ES-I3 (cell line): ENCODE measurements at regions not wholly inside any gene's neighbourhood (a gene's known extent, or its start where the extent isn't known, plus 50 kb on each side); places are given as distances from the start of the nearest gene placed in this dataset.

Source experiments
- H3K36me3 ChIP-seq: 2 replicates; pipeline ENCODE4 v1.6.1; 2013; ENCODE audit warnings: mild to moderate bottlenecking, low read length, control low read depth, moderate library complexity; ENCODE audit not compliant: insufficient read depth
- H3K4me1 ChIP-seq: 2 replicates; pipeline ENCODE4 v1.6.1; 2013; ENCODE audit warnings: mild to moderate bottlenecking, control low read depth, low read length; ENCODE audit not compliant: insufficient read depth
- H3K9ac ChIP-seq: 2 replicates; pipeline ENCODE4 v1.6.1; 2013; ENCODE audit warnings: low read depth, mild to moderate bottlenecking, low read length, moderate library complexity
- H3K9me3 ChIP-seq: 2 replicates; pipeline ENCODE4 v1.6.1; 2013; ENCODE audit warnings: mild to moderate bottlenecking, low read length, moderate library complexity; ENCODE audit not compliant: control insufficient read depth, insufficient read depth

DNA sequence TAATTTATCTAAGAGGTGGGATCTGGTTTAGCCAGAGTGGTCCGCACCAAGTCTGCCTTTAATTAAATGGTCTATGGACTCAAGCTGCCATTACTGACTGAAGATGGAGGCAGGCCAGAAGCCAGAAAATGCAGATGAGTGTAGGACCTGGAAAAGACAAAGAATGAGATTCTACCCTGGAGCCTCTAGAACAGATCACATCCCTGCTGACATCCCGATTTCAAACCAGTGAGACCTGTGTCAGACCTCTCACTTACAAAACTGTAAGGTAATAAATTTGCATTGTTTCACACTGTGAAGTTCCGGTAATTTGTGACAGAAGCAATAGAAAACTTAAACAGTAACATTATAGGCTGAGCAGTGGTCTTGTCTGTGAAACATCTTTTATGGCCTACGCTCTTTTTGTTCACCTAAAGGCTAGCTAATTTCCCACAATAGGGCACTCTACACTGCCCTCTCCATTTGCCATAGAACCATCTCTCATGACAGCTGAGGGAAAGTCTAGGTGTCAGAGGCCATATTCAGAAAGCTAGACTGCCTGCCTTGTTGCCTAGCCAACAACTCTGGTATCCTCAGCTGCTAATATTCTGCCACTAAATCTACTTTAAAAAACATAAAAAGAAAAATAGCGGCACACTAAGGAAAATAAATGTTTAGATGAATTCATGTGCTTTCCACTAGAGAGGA, 1396.2 kb upstream of the PIK3C3 start:
- Histone ChIP-seq H3K9me3 (no peaks in the 10 kb centered on the region), H3K36me3 (no peaks in the 10 kb centered on the region), H3K4me1 (no peaks in the 10 kb centered on the region), H3K9ac (no peak overlapping the region)

- H3K4me1 ChIP-seq: no peaks in the 10 kb centered on the region
- H3K36me3 ChIP-seq: no peaks in the 10 kb centered on the region
- H3K9me3 ChIP-seq: no peaks in the 10 kb centered on the region
- H3K9ac ChIP-seq: no peak overlapping the region
These were observed 1399.1 kb upstream of the PIK3C3 start for GRCh38 chr18:40555914-40556313.

- H3K9ac ChIP-seq: no peak overlapping the region
- no peaks in the 10 kb centered on the region for H3K36me3 ChIP-seq
- no peaks in the 10 kb centered on the region for H3K4me1 ChIP-seq
- H3K9me3 ChIP-seq: no peaks in the 10 kb centered on the region
These were observed 1402.0 kb upstream of the PIK3C3 start for GRCh38 chr18:40553029-40553428.

DNA sequence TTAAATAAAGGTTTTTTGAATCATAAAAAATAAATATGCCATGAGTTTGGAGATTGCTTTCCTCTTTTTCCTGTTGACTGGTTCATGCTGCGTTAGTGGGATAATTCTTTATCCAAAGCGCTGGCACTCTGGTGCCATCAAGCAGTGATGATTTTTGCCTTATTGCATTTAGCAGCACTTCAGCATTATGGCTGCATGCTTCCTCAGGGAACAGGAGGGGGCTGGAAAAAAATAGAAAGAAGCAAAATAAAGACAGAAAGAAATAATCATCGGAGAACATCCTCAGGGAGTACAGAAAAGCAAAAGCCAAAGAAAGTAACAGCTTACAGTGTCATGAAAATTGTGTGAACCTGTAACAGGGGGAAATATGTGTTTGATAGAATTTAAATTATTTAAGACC, 1408.2 kb upstream of the PIK3C3 start:
- Histone ChIP-seq H3K36me3 (no peaks in the 10 kb centered on the region), H3K9ac (no peak overlapping the region), H3K9me3 (no peaks in the 10 kb centered on the region), H3K4me1 (no peaks in the 10 kb centered on the region)

DNA sequence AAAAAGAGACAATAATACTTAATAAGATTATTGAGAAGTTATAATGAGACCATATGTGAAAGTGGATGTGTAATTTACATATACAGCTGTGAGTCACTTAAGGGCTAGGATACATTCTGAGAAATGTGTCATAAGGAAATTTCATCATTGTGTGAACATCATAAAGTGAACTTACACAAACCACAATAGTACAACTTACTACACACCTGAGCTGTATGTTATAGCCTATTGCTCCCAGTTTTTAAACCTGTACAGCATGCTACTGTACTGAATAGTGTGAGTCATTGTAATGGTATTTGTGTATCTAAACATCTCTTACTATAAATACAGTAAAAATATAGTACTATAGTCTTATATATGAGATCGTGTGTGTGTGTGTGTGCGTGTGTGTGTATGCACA, 1420.3 kb upstream of the PIK3C3 start:
- Histone ChIP-seq H3K9ac (no peak overlapping the region), H3K9me3 (no peaks in the 10 kb centered on the region), H3K4me1 (0 out of 2 replicates have a peak, but pooled peaks cover 3% of the 10 kb centered on the region), H3K36me3 (no peaks in the 10 kb centered on the region)

- Histone ChIP-seq H3K36me3 (no peaks in the 10 kb centered on the region), H3K9ac (no peak overlapping the region), H3K9me3 (no peaks in the 10 kb centered on the region), H3K4me1 (0 out of 2 replicates have a peak, but pooled peaks cover 3% of the 10 kb centered on the region)
These were observed 1423.0 kb upstream of the PIK3C3 start for GRCh38 chr18:40532046-40532445.

DNA sequence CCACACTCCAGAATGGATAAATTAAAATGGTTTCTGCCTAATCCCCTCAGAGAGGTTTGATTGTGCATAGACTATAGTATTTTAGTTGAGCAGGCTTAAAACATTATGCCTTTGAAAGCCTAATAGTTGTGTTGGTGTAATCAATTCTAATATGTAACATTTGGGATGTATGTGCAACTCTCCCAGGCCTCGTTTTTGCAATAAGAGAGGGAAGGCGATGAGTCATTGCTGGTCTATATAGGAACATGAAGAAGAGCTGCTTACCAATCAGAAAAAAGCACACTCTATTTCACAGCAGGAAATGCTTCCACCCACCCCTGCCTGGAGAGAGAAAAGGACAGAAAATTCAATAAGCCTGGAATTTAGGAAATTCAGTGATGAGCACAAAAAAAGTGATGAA, 1424.0 kb upstream of the PIK3C3 start:
- Histone ChIP-seq H3K9ac (no peak overlapping the region), H3K4me1 (0 out of 2 replicates have a peak, but pooled peaks cover 3% of the 10 kb centered on the region), H3K9me3 (no peaks in the 10 kb centered on the region), H3K36me3 (no peaks in the 10 kb centered on the region)

DNA sequence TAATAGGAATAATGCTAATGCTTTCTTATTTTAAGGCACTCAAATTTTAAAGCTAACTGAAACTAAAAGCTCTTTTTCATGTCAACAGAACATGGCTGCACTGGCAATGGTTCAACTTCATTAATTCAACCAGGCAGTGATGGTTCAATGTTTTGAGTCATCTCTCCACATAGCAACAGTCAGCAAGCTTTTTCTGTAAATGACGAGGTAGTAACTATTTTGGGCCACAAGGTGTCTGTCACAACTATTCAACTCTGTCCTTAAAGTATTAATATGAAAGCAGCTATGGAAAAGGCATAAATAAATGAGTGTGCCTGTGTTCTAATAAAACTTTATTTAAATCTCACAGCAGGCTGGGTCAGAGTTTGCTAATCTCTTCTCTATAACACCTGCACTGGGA, 1425.6 kb upstream of the PIK3C3 start:
- Histone ChIP-seq H3K4me1 (0 out of 2 replicates have a peak, but pooled peaks cover 3% of the 10 kb centered on the region), H3K9me3 (no peaks in the 10 kb centered on the region), H3K36me3 (no peaks in the 10 kb centered on the region), H3K9ac (no peak overlapping the region)

DNA sequence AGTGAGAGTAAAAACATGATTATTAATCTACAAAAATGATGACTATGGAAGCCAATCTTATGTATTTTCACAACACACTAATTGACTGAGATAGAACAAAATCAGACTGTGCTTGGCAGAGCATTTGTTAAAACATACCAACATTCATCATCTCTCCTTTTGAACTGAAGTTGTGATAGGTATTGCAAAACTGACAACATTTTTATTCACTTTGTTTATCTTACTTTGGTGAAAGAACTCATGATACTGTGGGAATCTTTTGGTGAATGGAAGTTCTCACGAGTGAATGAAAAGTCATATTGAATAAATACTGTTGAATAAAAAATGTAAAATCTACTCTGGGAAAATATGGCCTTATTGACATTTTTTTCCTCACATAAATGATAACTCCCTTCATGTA, 1430.2 kb upstream of the PIK3C3 start:
- H3K4me1 ChIP-seq: no peaks in the 10 kb centered on the region
- H3K9me3 ChIP-seq: no peaks in the 10 kb centered on the region
- no peaks in the 10 kb centered on the region for H3K36me3 ChIP-seq
- no peak overlapping the region for H3K9ac ChIP-seq

GRCh38 chr18:40523287-40523686, 1431.7 kb upstream of the PIK3C3 start:
- no peaks in the 10 kb centered on the region for H3K9me3 ChIP-seq
- no peak overlapping the region for H3K9ac ChIP-seq
- H3K36me3 ChIP-seq: no peaks in the 10 kb centered on the region
- H3K4me1 ChIP-seq: no peaks in the 10 kb centered on the region

DNA sequence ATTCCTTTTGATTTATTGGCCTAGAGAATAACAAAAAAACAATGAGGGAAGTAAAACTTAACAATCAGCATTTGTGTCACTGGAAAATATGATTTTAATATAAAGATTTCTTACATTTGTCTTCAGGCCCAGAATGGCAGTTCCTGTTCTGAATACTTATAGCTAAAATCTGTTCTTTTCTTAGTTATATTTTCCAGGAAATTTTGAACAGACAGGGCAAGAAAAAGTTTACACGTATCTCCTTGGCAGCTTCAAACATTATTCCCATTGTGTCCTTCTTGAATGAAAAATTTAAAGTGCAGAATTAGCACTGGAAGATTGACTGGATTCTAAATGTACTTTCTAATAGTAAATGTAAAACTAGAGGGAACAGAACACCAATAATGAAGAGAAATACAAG, 1454.0 kb upstream of the PIK3C3 start:
- no peaks in the 10 kb centered on the region for H3K9me3 ChIP-seq
- no peak overlapping the region for H3K9ac ChIP-seq
- H3K4me1 ChIP-seq: no peaks in the 10 kb centered on the region
- no peaks in the 10 kb centered on the region for H3K36me3 ChIP-seq

- H3K4me1 ChIP-seq: no peaks in the 10 kb centered on the region
- no peaks in the 10 kb centered on the region for H3K36me3 ChIP-seq
- no peak overlapping the region for H3K9ac ChIP-seq
- H3K9me3 ChIP-seq: no peaks in the 10 kb centered on the region
These were observed 1460.4 kb upstream of the PIK3C3 start for GRCh38 chr18:40494603-40495002.

GRCh38 chr18:40493316-40493715, 1461.7 kb upstream of the PIK3C3 start:
- Histone ChIP-seq H3K9me3 (no peaks in the 10 kb centered on the region), H3K4me1 (no peaks in the 10 kb centered on the region), H3K9ac (no peak overlapping the region), H3K36me3 (no peaks in the 10 kb centered on the region)

DNA sequence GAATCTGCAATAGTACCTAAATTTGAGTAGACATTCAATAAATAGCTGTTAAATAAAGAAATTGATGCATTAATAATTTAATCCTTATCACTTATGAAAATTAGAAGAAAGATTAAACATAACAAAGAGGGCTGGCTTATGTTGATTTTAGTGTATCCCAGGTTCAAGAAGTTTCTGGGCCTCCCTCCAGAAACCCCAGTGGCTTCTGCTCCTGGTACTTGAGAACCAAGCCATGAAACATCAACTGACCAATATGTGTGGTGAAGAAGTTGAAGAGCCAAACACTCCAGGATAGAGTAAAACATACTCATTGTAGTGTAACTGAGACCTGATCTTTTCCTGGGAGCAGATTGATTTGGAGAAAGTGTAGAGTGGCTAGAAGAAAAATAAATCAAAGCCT, 1465.7 kb upstream of the PIK3C3 start:
- H3K4me1 ChIP-seq: no peaks in the 10 kb centered on the region
- H3K9ac ChIP-seq: no peak overlapping the region
- H3K36me3 ChIP-seq: no peaks in the 10 kb centered on the region
- H3K9me3 ChIP-seq: no peaks in the 10 kb centered on the region

GRCh38 chr18:40485318-40485717, 1469.7 kb upstream of the PIK3C3 start:
- Histone ChIP-seq H3K36me3 (no peaks in the 10 kb centered on the region), H3K9me3 (no peaks in the 10 kb centered on the region)

More at GRCh38 chr18:40485318-40485717, 1469.7 kb upstream of the PIK3C3 start:
- Histone ChIP-seq H3K9ac (no peak overlapping the region), H3K4me1 (no peaks in the 10 kb centered on the region)
